Astrocyte of the cerebellum (primary cell): ENCODE measurements at regions not wholly inside any gene's neighbourhood (a gene's known extent, or its start where the extent isn't known, plus 50 kb on each side); places are given as distances from the start of the nearest gene placed in this dataset.

Source experiments
- DNase-seq: peaks from one replicate; pipeline ENCODE4 v3.0.0-alpha.2; 2011; ENCODE audit warnings: low read depth
- H3K4me3 ChIP-seq: 2 replicates; pipeline ENCODE4 v1.5.1; 2011; ENCODE audit warnings: mild to moderate bottlenecking, low read depth, low read length, moderate library complexity
- in situ Hi-C: cut with HindIII; loops from 2 replicates; pipeline ENCODE4 v1.10.0; 2017; ENCODE audit warnings: low sequenced_read_pairs
- TF ChIP-seq, protein P1 (sequence below): IDR thresholded peaks from 2 replicates; pipeline ENCODE4 v1.5.1; 2012; ENCODE audit warnings: low read length, low read depth, moderate library complexity, mild to moderate bottlenecking; ENCODE audit errors: missing control alignments

DNA sequence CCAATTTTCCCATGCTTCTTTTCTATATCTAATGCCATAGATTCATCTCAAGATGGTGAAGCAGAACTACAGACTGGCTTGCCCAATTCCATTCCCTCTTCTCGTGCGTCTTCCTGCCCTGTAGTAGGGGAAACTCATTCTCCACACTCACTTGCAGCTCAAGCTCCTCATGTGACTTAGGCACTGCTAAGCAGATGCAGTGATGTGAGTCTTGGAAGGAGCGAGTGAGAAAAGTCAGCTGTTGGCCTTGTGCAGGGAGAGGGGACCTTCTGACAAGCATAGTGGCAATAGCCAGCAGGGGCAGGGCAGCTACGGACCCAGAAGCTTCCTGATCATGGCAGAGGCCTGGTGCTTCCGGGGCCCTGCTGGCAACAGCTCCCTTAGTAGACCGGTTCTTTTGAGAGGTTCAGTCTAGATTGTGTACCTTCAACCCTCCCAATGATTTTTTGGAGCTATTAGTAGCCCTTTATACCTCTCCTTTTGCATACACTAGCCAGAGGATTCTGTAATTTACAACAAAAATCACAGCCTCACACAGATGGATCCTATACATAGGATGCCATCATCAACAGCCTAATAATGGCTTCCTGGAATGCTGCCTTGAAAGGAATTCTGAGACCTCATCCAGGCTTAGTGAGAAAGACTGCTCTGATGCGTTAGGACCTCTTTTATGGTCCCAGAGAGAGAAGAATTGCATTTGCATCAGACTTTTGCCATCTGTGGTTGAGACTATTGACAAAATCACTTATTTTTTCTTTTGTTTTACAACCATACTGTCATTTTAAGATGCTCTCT, 121.5 kb upstream of the RIPOR2 start:
- H3K4me3 ChIP-seq, result no peak overlapping the region
- in situ Hi-C loops, result no loop called here
- DNase-seq, result no peak
- TF ChIP-seq, protein P1, sequence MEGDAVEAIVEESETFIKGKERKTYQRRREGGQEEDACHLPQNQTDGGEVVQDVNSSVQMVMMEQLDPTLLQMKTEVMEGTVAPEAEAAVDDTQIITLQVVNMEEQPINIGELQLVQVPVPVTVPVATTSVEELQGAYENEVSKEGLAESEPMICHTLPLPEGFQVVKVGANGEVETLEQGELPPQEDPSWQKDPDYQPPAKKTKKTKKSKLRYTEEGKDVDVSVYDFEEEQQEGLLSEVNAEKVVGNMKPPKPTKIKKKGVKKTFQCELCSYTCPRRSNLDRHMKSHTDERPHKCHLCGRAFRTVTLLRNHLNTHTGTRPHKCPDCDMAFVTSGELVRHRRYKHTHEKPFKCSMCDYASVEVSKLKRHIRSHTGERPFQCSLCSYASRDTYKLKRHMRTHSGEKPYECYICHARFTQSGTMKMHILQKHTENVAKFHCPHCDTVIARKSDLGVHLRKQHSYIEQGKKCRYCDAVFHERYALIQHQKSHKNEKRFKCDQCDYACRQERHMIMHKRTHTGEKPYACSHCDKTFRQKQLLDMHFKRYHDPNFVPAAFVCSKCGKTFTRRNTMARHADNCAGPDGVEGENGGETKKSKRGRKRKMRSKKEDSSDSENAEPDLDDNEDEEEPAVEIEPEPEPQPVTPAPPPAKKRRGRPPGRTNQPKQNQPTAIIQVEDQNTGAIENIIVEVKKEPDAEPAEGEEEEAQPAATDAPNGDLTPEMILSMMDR, result no peak

DNA sequence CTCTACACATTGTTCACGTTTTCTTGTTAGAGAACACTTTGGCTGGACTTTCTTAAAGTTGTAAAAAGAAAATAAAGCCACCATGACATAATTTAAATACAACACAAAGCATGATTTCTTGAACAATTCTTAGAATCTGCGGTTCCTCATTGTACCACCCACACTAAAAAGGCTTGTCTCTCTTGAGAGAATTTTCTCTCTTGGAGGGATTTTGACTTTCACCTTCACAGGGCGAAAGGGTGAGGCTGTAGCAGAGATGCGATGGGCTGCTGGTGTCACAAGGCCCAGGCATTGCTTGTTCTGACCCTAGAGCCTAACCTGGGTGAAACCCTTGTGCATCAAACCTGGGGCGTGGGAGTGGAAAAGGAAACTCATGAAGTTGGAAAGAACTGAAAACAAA, 122.7 kb upstream of the RIPOR2 start:
- no peak for DNase-seq
- in situ Hi-C loops, result no loop called here
- no peak overlapping the region for H3K4me3 ChIP-seq
- TF ChIP-seq, protein P1, result no peak

DNA sequence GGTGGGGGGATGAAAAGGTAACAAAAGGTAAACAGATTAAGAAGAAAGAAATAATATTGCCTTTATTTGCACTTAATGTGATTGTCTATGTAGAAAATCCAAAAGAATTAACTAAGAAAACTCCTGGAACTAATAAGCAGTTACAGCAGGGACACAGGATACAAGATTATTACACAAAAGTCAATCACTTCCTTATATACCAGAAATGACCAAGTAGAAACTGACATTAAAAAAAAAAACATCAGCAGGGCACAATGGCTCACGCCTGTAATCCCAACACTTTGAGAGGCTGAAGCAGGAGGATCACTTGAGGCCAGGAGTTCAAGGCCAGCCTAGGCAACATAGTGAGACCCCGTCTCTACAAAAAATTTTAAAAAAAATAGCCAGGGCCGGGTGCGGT, 123.2 kb upstream of the RIPOR2 start:
- TF ChIP-seq, protein P1, result no peak
- DNase-seq, result no peak
- no peak overlapping the region for H3K4me3 ChIP-seq
- in situ Hi-C loops, result no loop called here

DNA sequence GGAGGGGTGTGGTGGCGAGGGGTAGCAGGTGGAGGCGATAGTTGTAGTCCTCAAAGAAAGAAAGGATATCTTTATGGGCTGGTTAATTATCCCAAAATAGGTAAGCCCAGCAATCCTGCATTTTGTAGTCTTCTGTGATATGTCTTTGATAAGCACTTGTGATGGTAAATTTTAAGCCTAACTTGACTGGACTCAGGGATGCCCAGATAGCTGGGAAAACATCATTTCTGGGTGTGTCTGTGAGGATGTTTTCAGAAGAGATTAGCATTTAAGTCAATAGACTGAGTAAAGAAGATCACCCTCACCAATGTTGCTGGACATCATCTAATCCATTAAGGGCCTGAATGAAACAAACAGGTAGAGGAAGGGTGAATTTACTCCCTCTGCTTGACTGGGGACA, 124.8 kb upstream of the RIPOR2 start:
- DNase-seq, result no peak
- no peak overlapping the region for H3K4me3 ChIP-seq
- in situ Hi-C loops, result no loop called here
- TF ChIP-seq, protein P1, result no peak

DNA sequence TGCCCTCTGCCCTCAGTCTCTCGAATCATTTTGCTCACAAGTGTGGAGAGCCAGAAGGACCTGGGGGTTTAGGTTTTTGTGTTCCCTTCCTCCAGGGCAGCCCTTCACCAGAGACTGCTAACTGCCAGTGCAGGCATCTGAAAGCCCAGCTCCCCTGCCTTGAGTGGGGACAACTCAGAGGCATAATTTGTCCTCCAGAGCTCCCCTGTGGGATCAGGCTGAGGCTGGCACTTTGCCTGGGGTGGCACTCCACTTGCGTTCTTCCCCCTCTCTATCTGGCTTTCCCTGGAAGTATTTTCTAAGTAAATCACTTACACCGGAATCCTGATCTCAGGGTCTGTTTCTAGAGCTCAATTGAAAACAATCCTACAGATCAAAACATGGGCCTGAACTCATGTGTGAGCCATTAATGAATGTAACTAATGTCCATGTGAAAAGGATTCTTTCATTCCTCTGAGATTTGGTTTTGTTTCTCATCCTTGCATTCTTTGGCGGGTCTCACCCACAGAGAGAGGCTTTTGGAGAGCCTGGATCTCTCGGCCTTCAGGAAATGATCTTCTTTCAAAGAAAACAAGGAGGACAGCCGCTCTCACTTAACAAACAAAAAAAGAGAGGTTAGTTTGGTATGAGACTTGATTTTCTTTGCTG, 125.7 kb upstream of the RIPOR2 start:
- no peak overlapping the region for H3K4me3 ChIP-seq
- in situ Hi-C loops, result no loop called here
- DNase-seq, result peak; percentile 20
- TF ChIP-seq, protein P1, result no peak

DNA sequence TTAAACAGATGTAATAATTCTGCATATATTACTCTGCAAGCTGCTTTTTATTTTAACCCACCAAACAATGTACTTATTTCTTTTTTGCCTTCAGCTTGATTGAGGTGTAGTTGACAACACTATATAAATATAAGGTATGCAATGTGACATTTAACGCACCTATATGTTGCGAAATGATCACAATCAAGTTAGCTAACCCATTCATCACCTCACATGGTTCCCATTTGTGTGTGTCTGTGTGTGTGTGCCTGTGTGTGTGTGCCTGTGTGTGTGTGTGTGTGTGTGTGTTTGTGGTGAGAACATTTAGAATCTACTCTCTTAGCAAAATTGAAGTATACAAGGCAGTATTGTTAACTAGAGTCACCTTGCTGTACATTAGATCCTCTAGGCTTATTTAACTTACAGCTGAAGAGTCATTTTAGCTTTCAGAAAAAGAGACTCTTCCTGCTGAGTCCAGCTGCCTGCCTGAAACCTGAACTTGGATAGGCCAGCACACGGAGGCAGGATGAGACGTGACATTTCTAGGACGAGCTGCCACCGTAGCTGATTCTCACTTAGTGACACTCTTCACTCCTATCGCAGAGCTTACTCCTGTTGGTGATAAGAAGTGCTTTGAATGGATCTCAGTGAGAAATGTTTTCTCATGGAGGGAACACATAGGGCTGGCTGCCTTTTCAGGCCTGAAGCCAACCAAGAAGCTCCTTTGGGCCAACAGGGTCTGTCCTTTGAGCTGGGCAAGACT, 126.5 kb upstream of the RIPOR2 start:
- in situ Hi-C loops, result no loop called here
- H3K4me3 ChIP-seq, result no peak overlapping the region
- DNase-seq, result no peak
- TF ChIP-seq, protein P1, result no peak
